Memory B cell (primary cell): ENCODE measurements at regions not wholly inside any gene's neighbourhood (a gene's known extent, or its start where the extent isn't known, plus 50 kb on each side); places are given as distances from the start of the nearest gene placed in this dataset.

ENCODE experiments used
- ATAC-seq: fragments of 150-1000 bp; cut with Tn5 transposase; 2 replicates; pipeline ENCODE4 v1.10.0; 2021; ENCODE audit warnings: low read depth, mild to moderate bottlenecking, moderate library complexity
- DNase-seq, 2 donors: peaks; one replicate each; pipeline ENCODE4 v3.0.0; 2022; ENCODE audit warnings: low spot score in 2 of 2
- H3K27ac Mint-ChIP-seq: one replicate; pipeline ENCODE4 v1.8.0; 2022; ENCODE audit warnings: mild to moderate bottlenecking, moderate library complexity, mixed read lengths
- H3K27me3 Mint-ChIP-seq: one replicate; pipeline ENCODE4 v1.8.0; 2022; ENCODE audit warnings: mixed read lengths
- H3K36me3 Mint-ChIP-seq: one replicate; pipeline ENCODE4 v1.8.0; 2022; ENCODE audit warnings: mild to moderate bottlenecking, mixed read lengths
- H3K4me1 Mint-ChIP-seq: one replicate; pipeline ENCODE4 v1.8.0; 2022; ENCODE audit warnings: mixed read lengths
- H3K4me3 Mint-ChIP-seq: one replicate; pipeline ENCODE4 v1.8.0; 2022; ENCODE audit warnings: mild to moderate bottlenecking, moderate library complexity, mixed read lengths
- H3K9me3 Mint-ChIP-seq: one replicate; pipeline ENCODE4 v1.8.0; 2022; ENCODE audit warnings: mixed read lengths

DNA sequence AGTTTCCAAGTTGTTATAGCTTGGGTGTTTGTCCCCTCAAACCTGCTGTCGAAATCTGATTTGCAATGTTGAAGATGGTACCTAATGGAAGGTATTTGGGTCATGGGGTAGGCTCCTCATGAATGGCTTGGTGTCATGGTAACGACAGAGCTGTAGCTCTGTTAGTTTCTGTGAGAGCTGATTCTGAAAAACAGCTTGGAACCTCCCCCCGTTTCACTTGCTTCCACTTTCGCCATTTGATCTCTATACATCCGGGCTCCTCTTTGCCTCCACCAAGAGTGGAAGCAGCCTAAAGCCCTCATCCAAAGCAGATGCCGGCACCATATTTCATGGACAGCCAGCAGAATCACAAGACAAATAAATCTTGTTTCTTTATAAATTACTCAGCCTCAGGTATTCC lies 1035.1 kb upstream of the SLC39A10 start:
- Mint-ChIP-seq H3K27ac (no peak overlapping the region), H3K36me3 (no peaks in the 10 kb centered on the region), H3K27me3 (no peaks in the 10 kb centered on the region), H3K9me3 (peaks cover 1% of the 10 kb centered on the region), H3K4me1 (no peaks in the 10 kb centered on the region), H3K4me3 (no peak overlapping the region)
- ATAC-seq (no peak), DNase-seq (no peak)

GRCh38 chr2:194619366-194619765 lies 1037.7 kb upstream of the SLC39A10 start:
- H3K36me3 Mint-ChIP-seq, result no peaks in the 10 kb centered on the region
- no peaks in the 10 kb centered on the region for H3K27me3 Mint-ChIP-seq
- peaks cover 1% of the 10 kb centered on the region for H3K9me3 Mint-ChIP-seq
- no peak overlapping the region for H3K4me3 Mint-ChIP-seq
- no peak for ATAC-seq
- DNase-seq, result no peak
- H3K4me1 Mint-ChIP-seq, result no peaks in the 10 kb centered on the region
- H3K27ac Mint-ChIP-seq, result no peak overlapping the region

GRCh38 chr2:194618432-194618831 lies 1038.6 kb upstream of the SLC39A10 start:
- no peak overlapping the region for H3K27ac Mint-ChIP-seq
- H3K4me3 Mint-ChIP-seq, result no peak overlapping the region
- no peaks in the 10 kb centered on the region for H3K27me3 Mint-ChIP-seq
- H3K4me1 Mint-ChIP-seq, result no peaks in the 10 kb centered on the region
- no peaks in the 10 kb centered on the region for H3K36me3 Mint-ChIP-seq
- DNase-seq (no peak), ATAC-seq (no peak)
- H3K9me3 Mint-ChIP-seq, result peaks cover 1% of the 10 kb centered on the region

DNA sequence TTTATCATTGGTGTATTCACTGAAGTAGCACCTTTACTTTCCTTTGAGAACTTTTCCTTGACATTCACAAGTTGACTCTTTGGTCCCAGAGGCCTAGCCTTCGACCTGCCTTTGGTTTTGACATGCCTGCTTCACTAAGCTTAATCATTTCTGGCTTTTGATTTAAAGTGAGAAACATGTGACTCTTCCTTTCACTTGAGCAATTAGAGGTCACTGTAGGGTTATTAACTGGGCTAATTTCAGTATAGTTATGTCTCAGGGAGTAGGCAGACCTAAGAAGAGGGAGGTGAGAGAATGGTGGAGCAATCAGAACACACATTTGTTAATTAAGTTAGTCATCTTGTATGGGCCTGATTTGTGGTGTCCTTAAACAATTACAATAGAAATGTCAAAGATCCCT lies 1040.7 kb upstream of the SLC39A10 start:
- H3K9me3 Mint-ChIP-seq, result no peaks in the 10 kb centered on the region
- ATAC-seq (no peak), DNase-seq (no peak)
- H3K27ac Mint-ChIP-seq, result no peak overlapping the region
- no peaks in the 10 kb centered on the region for H3K36me3 Mint-ChIP-seq
- H3K27me3 Mint-ChIP-seq, result no peaks in the 10 kb centered on the region
- H3K4me3 Mint-ChIP-seq, result no peak overlapping the region
- H3K4me1 Mint-ChIP-seq, result no peaks in the 10 kb centered on the region

DNA sequence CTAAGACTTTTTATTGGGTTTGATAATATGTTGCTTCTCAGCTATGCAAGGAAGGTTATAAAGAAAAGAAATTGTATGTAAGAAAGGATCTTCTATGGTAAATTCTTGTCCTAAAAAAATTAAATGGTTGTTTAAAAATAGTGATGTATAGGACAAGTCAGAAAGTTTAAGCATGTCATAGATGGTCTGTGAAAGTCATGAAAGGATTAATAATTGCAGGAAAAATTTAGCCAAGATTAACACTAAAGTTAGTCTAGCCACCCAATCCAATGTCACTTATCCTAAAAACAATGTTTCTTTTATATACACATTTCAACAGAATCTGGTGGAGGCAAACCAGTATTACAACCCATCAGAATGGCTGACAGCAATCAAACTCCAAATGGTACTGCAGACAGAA lies 1046.7 kb upstream of the SLC39A10 start:
- no peak overlapping the region for H3K27ac Mint-ChIP-seq
- H3K4me1 Mint-ChIP-seq, result no peaks in the 10 kb centered on the region
- ATAC-seq (no peak), DNase-seq (no peak)
- no peaks in the 10 kb centered on the region for H3K36me3 Mint-ChIP-seq
- H3K9me3 Mint-ChIP-seq, result no peaks in the 10 kb centered on the region
- H3K27me3 Mint-ChIP-seq, result no peaks in the 10 kb centered on the region
- no peak overlapping the region for H3K4me3 Mint-ChIP-seq

DNA sequence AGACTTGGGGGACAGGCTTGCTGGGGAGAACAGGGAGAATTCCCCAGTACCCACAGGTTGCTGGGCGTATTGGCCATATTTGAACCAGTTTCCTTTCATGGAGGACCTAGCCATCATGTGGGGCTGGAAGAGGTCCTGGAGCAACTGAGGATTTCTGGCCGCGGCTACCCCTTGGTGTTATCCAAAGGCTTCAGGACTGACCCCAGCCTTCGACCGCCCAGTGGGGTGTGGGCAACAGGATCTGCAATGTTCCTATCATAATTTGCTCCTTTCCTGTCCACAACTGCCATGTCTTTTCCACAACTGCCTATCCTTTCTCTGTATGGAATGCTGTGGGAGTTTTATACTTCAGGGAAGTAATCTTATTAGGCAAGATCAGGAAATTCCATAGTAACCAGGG lies 1053.6 kb upstream of the SLC39A10 start:
- Mint-ChIP-seq H3K9me3 (peaks cover 6% of the 10 kb centered on the region), H3K4me3 (no peak overlapping the region), H3K4me1 (no peaks in the 10 kb centered on the region), H3K27me3 (no peaks in the 10 kb centered on the region), H3K36me3 (no peaks in the 10 kb centered on the region), H3K27ac (no peak overlapping the region)
- DNase-seq (no peak), ATAC-seq (no peak)

DNA sequence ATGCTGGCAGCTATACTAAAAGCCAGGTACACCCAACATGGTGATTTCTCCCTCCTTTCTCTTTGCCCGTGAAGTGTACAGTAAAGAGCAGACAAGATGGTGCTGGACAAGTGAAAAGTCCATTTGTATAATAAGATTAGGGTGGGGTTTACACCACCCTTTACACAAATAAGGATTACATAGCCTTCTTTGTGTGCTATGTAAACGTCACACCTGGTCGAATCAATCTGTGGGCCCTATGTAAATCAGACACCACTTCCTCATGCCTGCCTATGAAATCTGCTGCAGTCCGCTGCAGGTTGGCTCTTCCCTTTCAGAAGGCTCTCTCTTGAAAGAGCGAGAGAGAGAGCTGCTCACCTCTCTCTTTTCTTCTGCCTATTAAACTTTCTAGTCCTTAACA lies 1054.3 kb upstream of the SLC39A10 start:
- H3K9me3 Mint-ChIP-seq, result peaks cover 6% of the 10 kb centered on the region
- no peak for ATAC-seq

DNA sequence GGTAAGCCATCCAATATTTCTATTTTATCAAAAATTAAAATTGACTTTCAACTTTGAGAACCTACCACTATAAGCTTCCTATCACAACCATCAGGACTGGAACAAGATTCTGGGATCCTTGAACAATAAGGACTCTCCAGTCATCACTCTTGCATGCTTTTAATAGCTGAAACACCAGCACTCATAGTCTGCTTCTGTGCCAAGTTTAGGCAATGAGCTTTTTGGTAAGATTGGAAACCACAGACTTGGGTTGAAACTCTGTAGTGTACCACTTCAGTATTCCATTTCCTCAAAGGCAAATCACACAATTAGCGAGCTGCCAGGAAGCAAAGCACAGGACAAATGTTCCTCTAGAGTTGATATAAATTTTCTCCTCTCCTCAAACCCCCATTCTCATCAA lies 1065.8 kb upstream of the SLC39A10 start:
- H3K4me3 Mint-ChIP-seq, result no peak overlapping the region
- H3K27me3 Mint-ChIP-seq, result no peaks in the 10 kb centered on the region
- no peaks in the 10 kb centered on the region for H3K4me1 Mint-ChIP-seq
- peaks cover 2% of the 10 kb centered on the region for H3K9me3 Mint-ChIP-seq
- no peaks in the 10 kb centered on the region for H3K36me3 Mint-ChIP-seq
- ATAC-seq, result no peak
- no peak for DNase-seq
- no peak overlapping the region for H3K27ac Mint-ChIP-seq

More for the DNA sequence above, 1054.3 kb upstream of the SLC39A10 start:
- H3K27me3 Mint-ChIP-seq, result no peaks in the 10 kb centered on the region
- H3K36me3 Mint-ChIP-seq, result no peaks in the 10 kb centered on the region
- H3K4me3 Mint-ChIP-seq, result no peak overlapping the region
- no peaks in the 10 kb centered on the region for H3K4me1 Mint-ChIP-seq
- no peak overlapping the region for H3K27ac Mint-ChIP-seq
- DNase-seq, result no peak

DNA sequence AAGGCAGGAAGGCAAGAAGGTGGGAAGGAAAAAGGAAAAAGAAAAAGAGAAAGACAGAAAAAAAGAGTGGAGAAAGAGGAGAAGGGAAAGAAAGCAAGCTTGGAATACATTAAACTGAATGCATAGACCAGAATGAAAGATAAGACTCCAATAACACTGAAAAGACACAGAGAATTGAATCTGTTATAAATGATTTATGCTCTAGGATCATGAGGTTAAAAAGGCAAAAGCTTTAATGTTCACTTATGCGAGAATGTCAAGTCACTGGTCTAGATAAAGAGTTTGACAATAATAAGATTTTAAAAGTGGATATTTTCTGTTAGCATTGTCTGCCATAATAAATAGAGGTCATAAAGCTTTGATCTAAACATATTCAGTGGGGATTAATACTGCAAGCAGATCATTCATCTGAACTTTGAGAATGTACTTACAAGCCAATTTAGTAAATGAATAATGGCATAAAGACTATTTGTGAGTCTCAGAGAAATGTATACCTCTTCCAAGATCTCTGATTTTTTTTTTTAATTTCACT lies 1069.2 kb upstream of the SLC39A10 start:
- no peaks in the 10 kb centered on the region for H3K9me3 Mint-ChIP-seq
- ATAC-seq (no peak), DNase-seq (no peak)
- H3K27me3 Mint-ChIP-seq, result no peaks in the 10 kb centered on the region
- H3K4me1 Mint-ChIP-seq, result no peaks in the 10 kb centered on the region
- H3K36me3 Mint-ChIP-seq, result no peaks in the 10 kb centered on the region
- no peak overlapping the region for H3K27ac Mint-ChIP-seq
- H3K4me3 Mint-ChIP-seq, result no peak overlapping the region

- H3K27ac Mint-ChIP-seq, result no peak overlapping the region
- H3K4me1 Mint-ChIP-seq, result no peaks in the 10 kb centered on the region
- H3K9me3 Mint-ChIP-seq, result no peaks in the 10 kb centered on the region
- no peaks in the 10 kb centered on the region for H3K27me3 Mint-ChIP-seq
- ATAC-seq, result no peak
- no peak for DNase-seq
- no peak overlapping the region for H3K4me3 Mint-ChIP-seq
- no peaks in the 10 kb centered on the region for H3K36me3 Mint-ChIP-seq
Measured at GRCh38 chr2:194567661-194568017, 1089.4 kb upstream of the SLC39A10 start.

- H3K36me3 Mint-ChIP-seq, result no peaks in the 10 kb centered on the region
- H3K27me3 Mint-ChIP-seq, result no peaks in the 10 kb centered on the region
- no peaks in the 10 kb centered on the region for H3K4me1 Mint-ChIP-seq
- DNase-seq (no peak), ATAC-seq (no peak)
- no peak overlapping the region for H3K4me3 Mint-ChIP-seq
- peaks cover 1% of the 10 kb centered on the region for H3K9me3 Mint-ChIP-seq
- no peak overlapping the region for H3K27ac Mint-ChIP-seq
Measured at GRCh38 chr2:194566907-194567660, 1089.9 kb upstream of the SLC39A10 start.

DNA sequence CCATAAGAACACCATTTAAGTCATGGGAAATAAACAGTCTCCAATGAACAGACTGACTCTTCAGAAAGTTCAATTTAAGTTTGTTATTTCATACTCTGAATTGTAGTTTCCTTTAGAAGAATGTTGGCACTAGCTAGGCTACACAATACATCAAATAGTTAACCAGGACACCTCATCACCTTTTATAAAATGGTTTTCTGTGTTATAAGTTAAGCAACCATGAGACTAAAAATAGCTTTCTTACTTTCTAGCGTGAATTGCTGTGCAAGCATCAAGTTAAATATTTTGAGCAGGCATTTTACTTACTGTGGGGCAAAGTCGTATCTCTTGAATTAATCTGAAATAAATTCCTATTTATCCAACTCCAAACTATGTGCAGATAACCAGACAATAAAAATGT lies 1092.6 kb upstream of the SLC39A10 start:
- H3K27ac Mint-ChIP-seq, result no peak overlapping the region
- peaks cover 1% of the 10 kb centered on the region for H3K9me3 Mint-ChIP-seq
- H3K4me3 Mint-ChIP-seq, result no peak overlapping the region
- DNase-seq, result no peak
- no peaks in the 10 kb centered on the region for H3K36me3 Mint-ChIP-seq
- ATAC-seq, result no peak
- no peaks in the 10 kb centered on the region for H3K4me1 Mint-ChIP-seq
- H3K27me3 Mint-ChIP-seq, result no peaks in the 10 kb centered on the region

DNA sequence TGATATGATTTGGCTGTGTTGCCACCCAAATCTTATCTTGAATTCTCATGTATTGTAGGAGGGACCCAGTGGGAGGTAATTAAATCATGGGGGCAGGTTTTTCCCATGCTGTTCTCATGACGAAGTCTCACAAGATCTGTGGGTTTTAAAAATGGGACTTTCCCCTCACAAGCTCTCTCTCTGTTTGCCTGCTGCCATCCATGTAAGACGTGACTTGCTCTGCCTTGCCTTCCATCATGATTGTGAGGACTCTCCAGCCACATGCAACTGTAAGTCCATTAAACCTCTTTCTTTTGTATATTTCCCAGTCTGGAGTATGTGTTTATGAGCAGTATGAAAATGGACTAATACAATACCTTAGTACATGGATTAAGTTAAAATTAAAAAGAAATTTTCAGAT lies 1094.7 kb upstream of the SLC39A10 start:
- DNase-seq (no peak), ATAC-seq (no peak)
- H3K27me3 Mint-ChIP-seq, result no peaks in the 10 kb centered on the region
- H3K27ac Mint-ChIP-seq, result no peak overlapping the region
- no peaks in the 10 kb centered on the region for H3K4me1 Mint-ChIP-seq
- H3K36me3 Mint-ChIP-seq, result no peaks in the 10 kb centered on the region
- peaks cover 1% of the 10 kb centered on the region for H3K9me3 Mint-ChIP-seq
- H3K4me3 Mint-ChIP-seq, result no peak overlapping the region

DNA sequence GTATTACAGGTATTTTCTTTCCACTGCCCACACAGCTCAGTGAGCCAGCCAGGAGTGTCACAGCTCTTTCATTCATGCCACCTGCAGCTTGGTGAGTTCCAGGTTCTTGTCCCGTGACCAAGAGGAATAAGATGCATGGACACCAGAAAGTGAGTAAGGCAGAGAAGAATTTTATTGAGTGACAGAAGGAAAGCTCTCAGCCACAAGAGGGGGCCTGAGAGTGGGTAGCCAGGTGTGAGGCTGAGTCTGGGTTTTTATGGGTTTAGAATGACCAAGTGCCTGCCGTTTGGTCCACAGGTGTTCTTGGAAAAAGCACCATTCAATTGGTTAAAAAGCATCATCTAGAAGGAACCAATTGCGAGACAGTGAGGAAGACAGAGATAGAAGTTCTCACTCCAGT lies 1097.1 kb upstream of the SLC39A10 start:
- Mint-ChIP-seq H3K27me3 (no peaks in the 10 kb centered on the region), H3K9me3 (peaks cover 1% of the 10 kb centered on the region), H3K36me3 (no peaks in the 10 kb centered on the region), H3K27ac (no peak overlapping the region), H3K4me1 (no peaks in the 10 kb centered on the region), H3K4me3 (no peak overlapping the region)
- no peak for ATAC-seq
- no peak for DNase-seq

- Mint-ChIP-seq H3K27me3 (no peaks in the 10 kb centered on the region), H3K27ac (no peak overlapping the region), H3K4me3 (no peak overlapping the region), H3K4me1 (no peaks in the 10 kb centered on the region), H3K36me3 (no peaks in the 10 kb centered on the region), H3K9me3 (peaks cover 1% of the 10 kb centered on the region)
- DNase-seq, result no peak
- no peak for ATAC-seq
Measured at GRCh38 chr2:194559523-194559922, 1097.5 kb upstream of the SLC39A10 start.
